IPS-NIHi11 (cell line): ENCODE measurements at regions not wholly inside any gene's neighbourhood (a gene's known extent, or its start where the extent isn't known, plus 50 kb on each side); places are given as distances from the start of the nearest gene placed in this dataset.

Source experiments
- DNase-seq: peaks from one replicate; pipeline ENCODE4 v3.0.0; 2012; ENCODE audit warnings: mixed read lengths, low spot score

DNA sequence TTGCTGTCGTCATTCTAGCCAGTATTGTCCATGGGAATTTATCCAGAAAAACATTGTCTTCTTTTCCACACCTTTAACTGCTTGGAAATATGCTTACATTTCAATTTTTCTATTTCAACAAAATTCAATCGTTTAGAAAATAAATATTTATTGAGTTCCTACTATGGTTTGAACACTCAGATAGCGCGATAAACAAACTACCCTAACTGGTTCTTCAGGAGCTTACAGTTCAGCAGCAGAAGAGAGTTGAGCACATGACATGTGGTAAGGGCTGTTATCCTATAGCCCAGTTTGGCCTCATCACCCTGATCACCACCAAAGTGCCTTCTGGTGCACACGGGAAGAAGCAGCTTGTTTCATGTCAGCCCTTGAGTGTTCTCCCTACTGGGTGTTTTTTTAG is 375.2 kb upstream of the SMIM21 start:
- DNase-seq: no peak

DNA sequence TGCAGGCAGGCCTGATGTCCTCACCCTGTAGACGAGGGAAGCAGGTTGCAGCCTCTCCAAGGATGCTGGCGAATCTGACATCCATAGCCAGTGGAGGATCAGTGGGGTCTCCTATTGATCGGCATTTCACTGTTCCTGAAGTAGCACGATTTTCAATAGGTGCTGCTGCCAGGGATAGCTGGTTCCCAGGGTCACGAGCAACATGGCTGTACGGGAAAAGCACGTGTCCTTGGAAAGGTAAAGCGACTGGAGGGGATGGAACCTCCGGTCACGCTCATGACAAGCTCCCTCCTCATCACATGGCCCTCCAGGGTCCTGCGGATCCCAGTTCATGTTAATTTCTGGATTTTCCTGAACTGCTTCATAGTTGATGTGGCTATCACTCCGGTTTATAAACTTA is 373.7 kb upstream of the SMIM21 start:
- no peak for DNase-seq

DNA sequence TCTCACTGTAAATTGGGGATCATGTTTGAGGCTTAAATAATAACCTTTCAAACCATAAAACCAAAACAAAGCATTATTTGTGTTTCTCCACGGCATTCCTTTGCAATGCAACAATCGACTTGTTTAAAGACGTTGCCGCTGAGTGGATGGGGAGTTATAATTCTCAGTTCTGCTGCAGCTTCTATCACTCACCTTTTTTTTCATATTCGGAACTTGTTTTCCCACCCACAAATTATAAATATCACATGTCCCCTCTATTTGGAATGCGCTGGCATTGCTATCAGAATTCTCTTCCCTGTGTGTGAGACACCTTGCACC is 372.8 kb upstream of the SMIM21 start:
- DNase-seq: no peak

GRCh38 chr18:75799449-75800330 is 372.2 kb upstream of the SMIM21 start:
- DNase-seq: no peak

DNA sequence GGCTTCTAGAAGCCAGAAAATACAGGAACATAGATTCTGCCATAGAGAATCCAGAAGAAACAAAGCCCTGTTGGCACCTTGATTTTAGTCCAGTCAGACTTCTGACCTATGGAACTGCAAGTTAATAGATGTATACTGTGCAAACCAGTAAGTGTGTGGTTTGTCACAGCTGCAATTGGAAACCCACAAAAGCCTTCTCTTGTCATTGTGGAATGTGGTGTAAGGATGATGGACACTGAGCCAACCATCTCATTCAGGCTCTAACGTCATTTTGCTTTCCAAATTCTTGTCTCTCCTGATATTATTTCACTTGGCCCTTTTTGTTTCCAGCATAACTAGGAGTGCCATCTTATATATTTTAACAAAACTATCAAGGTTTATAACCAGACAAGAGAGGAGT is 369.5 kb upstream of the SMIM21 start:
- no peak for DNase-seq

DNA sequence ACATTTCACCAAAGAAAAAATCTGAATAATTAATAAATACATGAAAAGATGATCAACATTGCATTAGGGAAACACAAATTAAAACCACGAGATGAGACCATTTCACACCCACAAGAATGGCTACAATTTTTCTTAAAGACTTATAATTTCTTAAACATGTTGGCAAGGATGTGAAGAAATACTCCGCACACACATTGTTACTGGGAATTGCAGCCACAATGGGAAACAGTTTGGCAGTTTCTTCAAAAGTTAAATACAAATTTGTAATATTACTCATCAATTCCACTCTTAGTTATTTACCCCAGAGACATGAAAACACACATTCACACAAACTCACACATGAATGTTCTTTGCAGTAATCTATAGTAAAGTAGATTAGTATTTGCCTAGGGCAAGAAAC is 363.3 kb upstream of the SMIM21 start:
- no peak for DNase-seq

DNA sequence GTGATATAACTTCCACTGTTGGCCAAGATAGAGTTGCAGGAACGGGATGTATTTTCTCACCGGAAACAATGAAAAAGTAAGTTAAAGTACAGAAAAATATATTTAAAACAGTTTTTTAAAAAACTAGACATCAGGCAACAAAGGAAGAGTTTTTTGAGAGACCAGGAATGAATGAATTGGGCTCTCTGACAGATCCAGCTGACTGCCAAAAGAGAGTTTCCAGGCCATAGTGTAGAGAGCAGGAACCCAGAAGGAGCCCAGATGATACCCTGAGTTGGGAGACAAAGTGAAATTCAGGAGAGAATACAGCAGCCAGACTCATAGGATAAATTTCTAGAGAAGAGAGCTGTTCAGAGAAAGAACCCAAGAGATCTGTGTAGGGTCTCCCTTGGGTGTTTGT is 362.6 kb upstream of the SMIM21 start:
- DNase-seq: no peak

DNA sequence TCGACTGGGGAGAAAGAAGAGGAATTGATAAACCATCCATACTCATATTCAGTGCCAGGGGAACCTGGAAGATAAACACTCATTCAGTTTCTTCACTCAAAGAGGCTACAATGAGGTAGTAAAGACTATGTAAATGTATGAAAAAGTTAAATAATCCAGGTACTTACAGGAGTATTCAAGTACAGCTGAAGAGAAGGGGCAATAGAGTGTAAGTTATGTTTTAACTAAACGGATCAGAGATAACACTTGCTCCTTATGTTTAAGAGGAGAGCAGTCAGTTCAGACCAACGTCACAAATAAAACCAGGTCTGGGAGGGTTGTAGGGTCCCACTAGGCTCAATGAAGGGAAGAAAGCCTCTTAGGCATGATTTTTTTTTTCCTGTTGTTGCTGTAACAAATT is 358.3 kb upstream of the SMIM21 start:
- DNase-seq: no peak

DNA sequence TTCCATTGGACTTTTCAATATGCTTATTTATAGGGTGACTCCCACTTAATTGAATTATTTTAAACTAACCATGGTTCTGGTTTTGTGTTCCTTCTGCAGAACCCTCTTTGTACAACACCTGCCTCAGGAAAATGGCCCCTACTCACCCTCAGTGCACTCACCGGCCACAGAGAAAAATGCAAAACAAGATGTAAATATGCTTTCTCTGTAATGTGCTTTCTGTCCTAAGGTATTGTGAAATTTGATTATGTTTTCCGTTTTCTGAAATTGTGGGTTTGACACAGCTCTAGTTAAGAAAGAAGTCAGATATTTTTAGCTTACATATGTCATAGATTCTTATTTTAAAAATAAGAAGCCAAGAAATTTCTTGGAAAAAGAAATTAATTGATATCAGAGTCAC is 357.7 kb upstream of the SMIM21 start:
- DNase-seq: no peak

DNA sequence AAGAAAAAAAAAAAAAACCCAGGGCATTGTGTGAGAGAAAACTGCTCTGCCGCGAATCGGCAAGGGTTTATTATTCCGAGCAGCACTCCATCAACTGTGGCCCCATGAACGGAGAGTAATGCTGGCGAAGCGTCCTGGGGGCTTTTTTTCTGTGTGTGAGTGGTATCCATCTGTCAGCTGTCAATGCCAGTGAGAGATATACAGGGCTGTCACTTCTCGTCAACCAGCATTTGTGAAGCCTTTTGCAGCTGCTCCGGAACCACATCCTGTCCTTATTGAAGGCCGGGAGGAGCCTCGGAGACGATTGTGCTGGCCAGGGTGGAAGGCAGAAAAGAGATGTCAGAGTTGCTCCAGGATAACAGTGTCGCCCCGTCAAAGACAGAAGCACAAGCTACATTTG is 356.9 kb upstream of the SMIM21 start:
- DNase-seq: no peak

DNA sequence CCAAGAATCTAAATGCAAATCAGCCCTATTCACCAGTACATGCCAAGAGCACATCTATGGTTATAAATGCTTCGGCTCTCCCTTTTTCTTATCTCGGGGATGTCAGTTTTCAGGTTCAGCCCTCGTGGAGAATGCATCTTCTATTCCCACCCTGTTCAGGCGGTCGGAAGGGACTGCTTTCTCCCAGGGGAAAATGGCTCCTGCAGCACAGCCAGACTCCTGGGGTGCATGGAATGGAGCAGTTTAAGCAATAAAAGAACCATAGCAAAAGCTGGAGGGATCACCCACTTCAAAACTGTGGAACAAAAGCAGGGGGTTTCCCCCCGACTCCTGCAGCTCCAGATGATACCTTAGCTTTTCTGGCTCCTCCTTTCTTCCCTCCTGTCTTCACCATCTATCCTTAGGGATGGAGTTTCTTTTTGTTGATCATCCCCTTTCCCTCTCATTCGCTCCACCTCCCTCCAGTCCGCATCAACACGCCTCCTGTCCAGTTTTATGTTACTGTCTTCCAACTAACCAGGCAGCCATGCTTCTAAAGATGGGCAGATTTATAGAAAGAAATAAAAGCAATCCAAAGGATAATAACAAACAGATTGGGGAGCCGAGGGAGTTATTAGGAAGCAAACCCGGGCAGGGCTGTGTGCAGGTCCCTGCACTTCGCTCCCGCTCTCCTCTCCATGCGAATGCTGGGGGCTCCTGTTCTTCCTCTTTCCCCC is 356.2 kb upstream of the SMIM21 start:
- DNase-seq: no peak

DNA sequence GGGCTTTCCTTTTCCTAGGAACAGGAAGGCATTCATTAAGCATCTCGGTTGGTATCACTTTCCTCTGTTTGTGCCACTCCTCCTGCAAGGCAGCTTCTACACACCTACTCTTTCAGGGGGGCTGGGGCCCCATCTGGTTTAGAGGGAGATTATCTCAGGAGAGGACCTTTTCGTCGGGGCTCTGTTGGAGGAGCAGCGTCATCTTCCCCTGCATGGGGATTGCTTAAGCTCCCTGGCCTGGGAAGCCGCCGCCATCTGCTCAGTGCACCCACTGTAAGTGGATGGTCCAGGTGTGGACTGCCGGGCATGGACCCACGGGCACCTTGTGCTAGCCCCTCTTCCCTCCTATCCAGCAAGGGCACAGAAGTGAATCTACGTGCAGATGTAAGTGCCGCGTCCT is 355.3 kb upstream of the SMIM21 start:
- DNase-seq: no peak

- DNase-seq: no peak
Observed at GRCh38 chr18:75782204-75782603, 354.7 kb upstream of the SMIM21 start.

DNA sequence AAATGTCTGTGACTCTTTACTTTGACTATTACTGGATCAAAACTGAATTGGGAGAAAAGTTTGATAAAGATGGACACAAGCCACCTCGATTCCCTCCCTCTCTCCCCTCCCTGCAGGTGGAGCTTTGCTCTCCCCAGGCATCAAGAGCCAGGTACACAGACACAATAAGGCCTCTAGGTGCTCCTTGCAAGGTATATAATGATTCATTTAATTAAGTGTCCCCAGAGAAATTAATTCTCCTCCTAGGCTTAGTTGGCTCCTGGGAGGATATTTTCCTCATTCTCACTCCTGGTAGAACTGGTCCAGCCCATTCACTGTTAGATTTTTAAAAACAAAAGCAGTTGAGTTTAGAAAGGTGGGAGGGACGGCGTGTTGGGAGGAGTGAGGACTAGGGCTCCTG is 352.4 kb upstream of the SMIM21 start:
- DNase-seq: no peak

DNA sequence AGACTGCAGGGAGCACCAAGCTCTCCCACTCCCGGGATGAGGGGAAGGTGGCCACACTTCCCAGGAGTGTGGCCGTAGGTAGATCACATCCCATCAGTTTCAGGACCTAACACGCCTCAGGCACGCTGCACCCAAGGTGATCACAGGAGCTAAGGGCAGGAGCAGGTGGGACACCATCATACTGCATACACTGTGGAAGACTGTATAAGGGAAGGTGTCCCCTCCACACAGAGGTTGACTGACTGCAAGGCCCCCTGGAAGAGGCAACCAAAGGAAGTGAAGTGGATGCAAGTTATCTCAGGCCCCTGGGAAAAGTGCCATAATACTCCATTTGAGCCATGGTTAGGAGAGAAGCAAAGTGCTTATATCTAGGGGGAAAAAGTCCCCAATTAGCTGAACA is 351.9 kb upstream of the SMIM21 start:
- DNase-seq: no peak

DNA sequence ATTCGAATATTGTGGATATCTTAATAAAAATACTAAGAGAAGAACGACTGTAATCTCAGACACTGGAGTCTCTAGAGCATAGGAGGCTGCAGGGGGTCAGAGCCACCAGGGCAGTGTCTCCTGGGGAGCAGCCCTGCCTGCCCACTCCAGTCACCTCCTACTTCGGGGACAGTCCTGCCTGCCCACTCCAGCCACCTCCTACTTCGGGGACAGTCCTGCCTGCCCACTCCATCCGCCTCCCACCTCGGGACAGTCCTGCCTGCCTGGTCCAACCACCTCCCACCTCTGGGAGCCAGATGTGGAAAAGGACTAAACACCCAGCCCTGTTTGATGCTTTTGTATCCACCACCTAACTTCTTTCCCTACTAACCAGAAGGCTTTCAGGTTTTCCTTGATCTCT is 350.1 kb upstream of the SMIM21 start:
- no peak for DNase-seq

- no peak for DNase-seq
Observed at GRCh38 chr18:75775121-75775520, 347.6 kb upstream of the SMIM21 start.

- no peak for DNase-seq
Observed at GRCh38 chr18:75773618-75774017, 346.1 kb upstream of the SMIM21 start.

GRCh38 chr18:75762758-75763157 is 335.3 kb upstream of the SMIM21 start:
- no peak for DNase-seq

DNA sequence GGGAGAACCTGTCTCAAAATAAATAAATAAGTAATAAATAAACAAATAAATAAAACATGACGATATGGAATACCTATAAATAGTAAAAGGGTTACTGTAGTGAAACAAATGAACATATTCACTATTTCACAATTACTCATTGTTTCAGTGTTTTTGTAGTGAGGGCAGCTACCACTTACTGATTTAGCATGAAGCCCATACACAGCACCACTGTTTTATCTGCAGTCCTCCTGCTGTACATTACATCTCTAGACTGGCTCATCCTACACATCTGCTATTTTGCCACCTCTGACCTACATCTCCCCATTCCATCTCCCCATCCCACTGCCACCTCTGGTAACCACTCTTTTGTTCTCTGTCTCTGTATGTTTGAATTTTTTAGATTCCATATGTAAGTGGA is 332.7 kb upstream of the SMIM21 start:
- no peak for DNase-seq

DNA sequence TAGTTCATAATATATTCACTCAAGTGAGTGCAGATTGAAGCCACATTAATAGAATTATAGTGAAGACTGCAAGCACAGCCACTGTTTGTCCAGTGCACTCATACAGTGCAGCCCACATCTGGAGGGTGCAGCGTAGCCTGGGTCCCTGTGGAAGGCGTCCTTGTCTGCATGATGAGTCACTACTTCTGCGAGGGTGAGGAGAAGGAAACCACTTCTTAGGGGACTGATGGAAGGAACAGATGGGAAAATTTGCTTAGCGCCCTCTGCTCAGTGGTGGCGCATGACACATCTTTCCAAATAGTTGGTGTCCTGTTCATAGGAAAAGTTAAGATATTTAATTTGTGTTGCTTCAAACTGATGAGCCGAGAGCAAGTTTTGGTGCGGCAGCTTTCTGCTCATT is 330.4 kb upstream of the SMIM21 start:
- DNase-seq: no peak

DNA sequence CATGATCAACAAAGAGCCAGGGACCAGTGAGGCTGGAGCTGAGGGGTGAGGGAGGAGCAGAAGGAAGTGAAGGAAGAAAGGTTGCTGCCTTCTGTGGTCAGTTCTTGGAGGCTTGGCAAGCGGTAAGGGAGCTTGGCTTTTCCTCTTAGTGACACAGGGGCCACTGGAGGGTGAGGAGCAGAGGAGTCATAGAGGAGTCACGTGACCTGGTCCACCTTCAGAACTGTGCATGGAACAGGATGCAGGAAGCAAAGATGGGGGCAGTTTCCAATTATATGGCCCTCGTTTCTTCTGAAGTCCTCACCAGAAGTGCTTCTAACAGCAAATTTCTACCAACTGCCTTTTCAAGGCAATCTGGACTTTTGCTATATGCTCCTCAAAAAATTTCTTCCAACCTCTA is 326.9 kb upstream of the SMIM21 start:
- DNase-seq: no peak

DNA sequence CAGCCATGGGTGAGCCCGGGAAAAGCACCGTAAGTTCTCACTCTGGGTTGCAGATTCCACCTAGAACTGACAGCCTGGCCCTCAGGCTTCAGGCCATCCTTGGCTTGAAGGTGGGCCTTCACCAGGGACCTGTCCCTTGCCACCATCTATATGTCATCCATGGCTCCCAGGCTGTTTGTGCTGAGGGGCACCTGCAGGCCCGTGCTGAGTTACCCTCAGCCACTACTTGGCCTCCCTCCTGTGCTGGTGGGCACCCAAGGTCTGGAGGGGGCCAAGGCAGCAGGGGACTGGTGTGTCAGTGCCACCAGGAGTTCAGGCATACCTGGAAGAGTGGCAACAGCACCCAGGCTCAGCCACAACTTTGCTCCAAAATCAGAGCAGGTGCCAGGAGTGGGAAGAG is 326.2 kb upstream of the SMIM21 start:
- no peak for DNase-seq

DNA sequence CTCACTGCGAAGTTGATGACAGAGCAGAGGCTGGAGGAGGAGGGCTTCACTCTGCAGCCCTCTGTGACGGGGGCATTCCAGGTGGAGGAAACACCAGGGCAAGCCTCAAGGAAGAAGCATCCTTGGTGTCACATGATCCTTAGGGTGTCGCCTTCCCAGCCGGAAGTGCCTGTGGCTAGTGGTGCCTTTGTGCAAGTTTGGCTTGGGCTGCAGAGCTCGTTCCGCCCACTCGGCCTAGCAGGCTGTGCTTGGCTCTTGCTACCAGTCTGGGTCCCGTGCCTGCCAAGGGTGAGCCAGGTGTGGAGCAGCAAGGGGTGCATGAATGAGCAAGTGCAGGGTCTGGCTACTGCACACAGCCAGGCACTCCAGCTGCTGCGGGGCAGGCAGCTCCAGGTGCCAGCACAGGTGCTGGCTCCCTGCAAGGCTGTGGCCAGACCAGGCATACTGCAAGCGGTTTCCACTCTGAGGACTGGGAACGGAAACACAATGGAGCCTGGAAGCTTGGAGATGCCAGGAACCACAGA is 325.3 kb upstream of the SMIM21 start:
- DNase-seq: no peak
